Keratinocyte (primary cell): ENCODE measurements at regions not wholly inside any gene's neighbourhood (a gene's known extent, or its start where the extent isn't known, plus 50 kb on each side); places are given as distances from the start of the nearest gene placed in this dataset.

Experiments
- EZH2 ChIP-seq: IDR thresholded peaks from one replicate; pipeline ENCODE4 v1.6.1; 2012; ENCODE audit warnings: inconsistent platforms, mild to moderate bottlenecking, low read length, moderate library complexity
- TF ChIP-seq, protein P1 (sequence below), 3 experiments: IDR thresholded peaks in 1 of 3; conservative IDR thresholded peaks in 1 of 3; optimal IDR thresholded peaks in 1 of 3; 2 replicates in 2 of 3; 3 replicates in 1 of 3; pipeline versions ENCODE3 to v1.5.1; 2011; ENCODE audit warnings: low read length in 3 of 3, mild to moderate bottlenecking in 3 of 3, moderate library complexity in 2 of 3, control low read depth in 1 of 3, inconsistent platforms in 1 of 3; ENCODE audit not compliant: insufficient read depth in 2 of 3; ENCODE audit errors: extremely low read depth in 1 of 3

DNA sequence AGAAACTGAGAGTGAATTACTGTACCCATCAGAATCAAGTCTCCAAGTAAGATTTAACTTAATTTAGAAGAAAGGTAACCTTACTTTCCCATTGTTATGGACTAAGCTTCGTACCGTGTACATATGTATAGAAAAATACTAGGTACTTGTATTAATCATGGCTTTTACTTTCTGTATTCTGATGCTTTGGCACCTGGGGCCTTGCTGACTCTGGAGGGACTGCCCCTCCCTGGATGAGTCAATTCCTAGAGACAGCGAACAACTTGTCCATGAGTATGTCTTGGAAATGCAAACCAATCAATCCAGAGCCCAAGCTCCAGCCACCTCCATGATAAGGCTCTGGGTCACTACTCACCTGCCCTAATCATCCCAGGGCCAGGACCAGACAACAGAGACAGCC lies 50.0 kb upstream of the DGKG start:
- TF ChIP-seq, protein P1, sequence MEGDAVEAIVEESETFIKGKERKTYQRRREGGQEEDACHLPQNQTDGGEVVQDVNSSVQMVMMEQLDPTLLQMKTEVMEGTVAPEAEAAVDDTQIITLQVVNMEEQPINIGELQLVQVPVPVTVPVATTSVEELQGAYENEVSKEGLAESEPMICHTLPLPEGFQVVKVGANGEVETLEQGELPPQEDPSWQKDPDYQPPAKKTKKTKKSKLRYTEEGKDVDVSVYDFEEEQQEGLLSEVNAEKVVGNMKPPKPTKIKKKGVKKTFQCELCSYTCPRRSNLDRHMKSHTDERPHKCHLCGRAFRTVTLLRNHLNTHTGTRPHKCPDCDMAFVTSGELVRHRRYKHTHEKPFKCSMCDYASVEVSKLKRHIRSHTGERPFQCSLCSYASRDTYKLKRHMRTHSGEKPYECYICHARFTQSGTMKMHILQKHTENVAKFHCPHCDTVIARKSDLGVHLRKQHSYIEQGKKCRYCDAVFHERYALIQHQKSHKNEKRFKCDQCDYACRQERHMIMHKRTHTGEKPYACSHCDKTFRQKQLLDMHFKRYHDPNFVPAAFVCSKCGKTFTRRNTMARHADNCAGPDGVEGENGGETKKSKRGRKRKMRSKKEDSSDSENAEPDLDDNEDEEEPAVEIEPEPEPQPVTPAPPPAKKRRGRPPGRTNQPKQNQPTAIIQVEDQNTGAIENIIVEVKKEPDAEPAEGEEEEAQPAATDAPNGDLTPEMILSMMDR (optimal IDR thresholded peaks at IDR 0.05 in 1 of 3, IDR thresholded peaks at IDR 0.05 in 1 of 3, conservative IDR thresholded peaks at IDR 0.05 in 1 of 3; ENCODE audit: extremely low read depth in 1 of 3, insufficient read depth in 2 of 3, low read length in 3 of 3): no peak
- no peak for TF ChIP-seq EZH2
